HFF-Myc (cell line): ENCODE measurements at regions not wholly inside any gene's neighbourhood (a gene's known extent, or its start where the extent isn't known, plus 50 kb on each side); places are given as distances from the start of the nearest gene placed in this dataset.

Source experiments
- DNase-seq: peaks from one replicate; pipeline ENCODE4 v3.0.0-alpha.2; 2011; ENCODE audit warnings: low read depth; ENCODE audit errors: extremely low read depth
- H3K4me3 ChIP-seq: replicated peaks from 2 replicates; pipeline ENCODE4 v1.5.1; 2011; ENCODE audit warnings: low read depth, mild to moderate bottlenecking, control low read depth, low read length
- TF ChIP-seq, protein P1 (sequence below): IDR thresholded peaks from 2 replicates; pipeline ENCODE4 v1.5.1; 2012; ENCODE audit warnings: mild to moderate bottlenecking, low read depth, low read length, control low read depth; ENCODE audit errors: missing control alignments

DNA sequence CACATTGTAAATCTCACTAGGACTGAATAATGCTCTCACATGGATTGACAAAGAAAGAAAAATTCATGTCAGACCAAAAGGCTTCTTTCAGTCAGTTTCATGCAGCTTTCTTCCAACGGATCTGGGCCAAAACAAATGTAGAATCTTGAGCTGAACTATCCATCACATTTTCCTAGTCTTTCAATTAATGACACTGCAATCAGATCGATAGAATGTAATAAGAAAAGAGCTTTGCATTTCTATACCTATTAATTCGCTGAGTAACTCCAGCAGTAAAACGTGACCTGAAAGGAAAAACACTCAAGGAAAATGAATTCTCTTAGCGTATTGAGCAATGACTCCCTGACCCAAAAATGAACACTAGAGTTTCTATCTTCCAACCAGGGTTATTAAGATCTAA is 194.8 kb upstream of the BLID start:
- H3K4me3 ChIP-seq: no peak overlapping the region
- DNase-seq: no peak
- TF ChIP-seq, protein P1, sequence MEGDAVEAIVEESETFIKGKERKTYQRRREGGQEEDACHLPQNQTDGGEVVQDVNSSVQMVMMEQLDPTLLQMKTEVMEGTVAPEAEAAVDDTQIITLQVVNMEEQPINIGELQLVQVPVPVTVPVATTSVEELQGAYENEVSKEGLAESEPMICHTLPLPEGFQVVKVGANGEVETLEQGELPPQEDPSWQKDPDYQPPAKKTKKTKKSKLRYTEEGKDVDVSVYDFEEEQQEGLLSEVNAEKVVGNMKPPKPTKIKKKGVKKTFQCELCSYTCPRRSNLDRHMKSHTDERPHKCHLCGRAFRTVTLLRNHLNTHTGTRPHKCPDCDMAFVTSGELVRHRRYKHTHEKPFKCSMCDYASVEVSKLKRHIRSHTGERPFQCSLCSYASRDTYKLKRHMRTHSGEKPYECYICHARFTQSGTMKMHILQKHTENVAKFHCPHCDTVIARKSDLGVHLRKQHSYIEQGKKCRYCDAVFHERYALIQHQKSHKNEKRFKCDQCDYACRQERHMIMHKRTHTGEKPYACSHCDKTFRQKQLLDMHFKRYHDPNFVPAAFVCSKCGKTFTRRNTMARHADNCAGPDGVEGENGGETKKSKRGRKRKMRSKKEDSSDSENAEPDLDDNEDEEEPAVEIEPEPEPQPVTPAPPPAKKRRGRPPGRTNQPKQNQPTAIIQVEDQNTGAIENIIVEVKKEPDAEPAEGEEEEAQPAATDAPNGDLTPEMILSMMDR: no peak

DNA sequence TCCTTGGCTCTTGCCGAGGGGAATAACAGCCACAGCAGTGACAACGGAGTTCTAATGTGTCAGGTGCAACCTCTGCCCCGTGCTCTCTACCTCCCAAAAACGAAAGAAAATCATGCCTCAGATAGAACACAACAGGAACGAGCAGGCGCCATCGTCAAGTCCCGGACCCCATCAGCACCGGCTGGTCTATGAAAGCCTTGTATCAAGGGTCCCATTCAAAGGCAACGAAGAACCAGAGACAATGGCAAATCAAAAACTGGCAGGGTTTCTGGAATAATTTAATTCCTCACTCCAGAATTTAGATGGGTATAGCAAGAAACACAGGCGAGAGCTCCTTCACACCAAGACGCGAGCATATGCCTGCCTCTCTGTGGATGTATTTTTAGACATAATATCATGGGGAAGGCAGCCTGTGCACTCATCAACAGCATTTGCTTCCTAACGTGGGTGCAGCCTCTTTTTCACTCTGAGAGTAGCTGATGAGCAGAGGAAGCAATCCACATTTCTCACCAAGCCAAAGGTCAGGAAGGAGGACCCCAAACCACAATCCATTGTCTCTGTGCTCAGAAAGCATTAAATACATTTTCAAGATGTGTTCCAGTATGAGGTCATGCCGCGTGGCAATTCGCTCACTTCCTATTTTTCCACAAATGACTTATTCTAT is 193.4 kb upstream of the BLID start:
- no peak overlapping the region for H3K4me3 ChIP-seq
- DNase-seq: no peak
- TF ChIP-seq, protein P1: no peak

DNA sequence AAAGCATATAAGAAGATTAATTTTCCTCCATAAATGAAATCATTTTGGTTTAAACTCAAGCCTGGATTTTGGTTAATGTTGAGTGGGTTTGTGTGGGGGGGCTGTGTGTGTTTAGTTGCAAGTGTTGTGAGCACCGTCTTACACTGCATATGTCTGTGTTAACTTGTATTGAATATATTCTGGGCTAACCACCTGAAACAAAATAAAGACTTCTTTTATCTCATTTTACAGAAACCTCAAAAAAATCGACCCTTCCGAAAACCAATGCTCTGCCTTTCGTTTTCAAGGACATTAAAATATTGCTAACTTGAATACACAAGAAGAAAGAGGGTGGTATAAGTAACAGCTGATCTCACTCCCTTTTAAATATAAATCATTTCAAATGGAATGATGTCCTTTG is 192.2 kb upstream of the BLID start:
- DNase-seq: no peak
- H3K4me3 ChIP-seq: no peak overlapping the region
- TF ChIP-seq, protein P1: no peak

DNA sequence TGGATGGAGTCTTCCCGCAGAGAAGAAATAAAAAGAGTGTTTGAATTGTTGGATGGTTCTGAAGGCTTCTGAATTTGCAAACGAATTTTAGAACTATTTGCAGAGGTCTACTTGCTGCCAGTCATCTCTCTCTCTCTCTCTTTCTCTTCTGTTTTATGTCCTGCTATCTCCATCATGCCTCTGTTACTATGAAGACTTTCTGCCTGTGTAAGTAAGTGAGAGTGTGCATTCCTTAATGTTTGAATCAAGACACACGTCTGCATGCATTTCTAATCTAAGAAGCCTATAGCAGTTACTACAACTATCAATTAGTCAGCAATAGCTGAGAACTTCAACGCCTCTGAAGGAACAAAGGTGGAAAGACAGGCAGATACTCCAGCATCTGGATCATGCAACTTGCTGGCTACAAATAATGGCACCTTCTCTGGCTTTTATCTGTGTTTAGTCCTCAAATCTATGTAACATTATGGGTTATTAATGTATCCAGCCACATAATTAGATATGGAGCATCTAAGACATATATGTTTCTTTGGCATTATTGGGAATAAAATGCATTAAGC is 191.5 kb upstream of the BLID start:
- no peak overlapping the region for H3K4me3 ChIP-seq
- TF ChIP-seq, protein P1: no peak
- DNase-seq: no peak

DNA sequence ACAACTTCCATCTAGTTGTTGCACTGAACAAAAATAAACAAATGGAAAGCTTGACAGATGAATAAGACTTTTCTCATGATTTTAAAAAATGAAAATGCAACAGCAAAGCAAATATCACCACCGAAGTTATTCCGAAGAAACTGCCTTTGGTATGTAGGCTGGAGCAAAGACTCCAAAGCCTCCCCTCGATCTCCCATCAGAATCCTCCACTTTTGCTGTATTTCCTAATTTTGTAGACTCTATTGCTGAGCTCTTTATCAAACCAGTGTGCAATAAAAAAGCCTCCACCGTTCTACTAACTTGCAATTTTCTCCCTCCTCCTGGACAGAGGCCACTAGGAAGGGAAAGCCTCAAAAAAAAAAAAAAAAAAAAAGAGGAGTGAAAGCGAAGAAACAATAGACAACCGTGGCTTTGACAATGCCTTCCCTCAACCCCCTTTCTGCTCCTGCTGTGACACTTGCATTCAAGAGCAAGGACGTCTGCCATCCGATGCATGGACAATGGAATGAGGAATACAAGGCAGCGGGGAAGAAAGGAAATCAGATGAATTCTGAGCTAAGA is 190.9 kb upstream of the BLID start:
- TF ChIP-seq, protein P1: no peak
- no peak for DNase-seq
- no peak overlapping the region for H3K4me3 ChIP-seq

DNA sequence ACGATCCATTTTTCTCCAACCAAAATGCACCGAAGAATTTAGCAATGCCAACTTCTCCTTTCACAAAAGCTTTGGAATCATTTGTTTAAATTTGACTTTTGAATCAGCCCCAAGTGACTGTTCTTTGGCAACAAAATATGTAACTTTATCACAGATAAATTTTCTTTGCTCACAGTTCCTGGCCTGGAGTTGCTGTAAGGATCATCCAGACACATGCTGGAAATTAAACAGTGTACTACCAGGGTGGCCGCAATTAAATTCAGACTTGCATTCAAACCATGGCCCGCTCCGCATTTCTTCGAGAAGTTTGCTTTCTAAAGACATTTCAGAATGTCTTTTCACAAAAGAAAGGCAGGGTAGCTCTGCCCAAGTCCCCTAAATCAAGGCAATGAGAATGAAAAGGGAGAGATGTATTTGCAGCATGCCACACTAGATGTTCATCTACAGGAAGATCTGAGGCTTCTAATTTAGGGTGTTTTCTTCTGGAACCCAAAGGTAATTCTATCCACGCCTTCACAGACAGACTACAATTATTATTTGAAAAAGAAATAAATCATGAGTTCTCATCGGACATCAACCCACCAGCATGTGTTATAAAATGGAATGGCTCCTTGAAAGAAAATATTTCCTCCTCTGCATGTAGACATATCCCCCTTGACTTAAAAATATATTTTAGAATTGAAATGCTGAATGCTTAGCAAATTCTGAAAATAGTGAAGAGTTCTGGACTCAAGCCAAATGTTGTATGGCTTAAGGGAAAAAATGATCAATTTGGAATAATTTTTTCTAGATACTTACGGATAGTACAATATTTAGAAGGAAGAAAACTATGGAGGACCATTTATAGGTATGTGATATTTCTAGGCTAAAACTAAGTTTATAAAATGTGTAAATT is 189.7 kb upstream of the BLID start:
- DNase-seq: no peak
- no peak overlapping the region for H3K4me3 ChIP-seq
- TF ChIP-seq, protein P1: no peak
